B cell (primary cell): ENCODE measurements at regions not wholly inside any gene's neighbourhood (a gene's known extent, or its start where the extent isn't known, plus 50 kb on each side); places are given as distances from the start of the nearest gene placed in this dataset.

Experiments used
- ATAC-seq: fragments of 200-7000 bp; cut with Tn5 transposase; one replicate; pipeline ENCODE4 v1.10.0; 2021; ENCODE audit warnings: low read depth, mild to moderate bottlenecking, moderate number of reproducible peaks, moderate library complexity
- CTCF ChIA-PET: fragments of 350-600 bp; sonication (Branson Sonifier 250); formaldehyde crosslinking; loops from one replicate; lab custom pipeline; 2021; ENCODE audit warnings: antibody characterized with exemption, inconsistent platforms; lab: Charles Lee
- POLR2A ChIA-PET: fragments of 350-600 bp; sonication (Branson Sonifier 250); formaldehyde crosslinking; loops from one replicate; lab custom pipeline; 2021; ENCODE audit warnings: antibody characterized with exemption; lab: Charles Lee
- DNase-seq: peaks from one replicate; pipeline ENCODE4 v3.0.0; 2013
- H2AFZ ChIP-seq: 2 replicates; pipeline ENCODE4 v1.6.1; 2012; ENCODE audit warnings: mild to moderate bottlenecking, low read depth, low read length; ENCODE audit not compliant: insufficient read depth, poor library complexity, severe bottlenecking
- H3K27ac ChIP-seq, 2 donors: 1 replicate in 1 of 2; 2 replicates in 1 of 2; pipeline ENCODE4 v1.5.1; 2012 to 2013; ENCODE audit warnings: low read length in 2 of 2, mild to moderate bottlenecking in 2 of 2, moderate library complexity in 1 of 2
- H3K27me3 ChIP-seq, 4 experiments: fragments of 200-600 bp in 1 of 4; sonication (generic) in 1 of 4; replicated peaks in 1 of 4; 1 replicate in 2 of 4; 2 replicates in 2 of 4; pipeline versions ENCODE4 v1.6.1 to v1.7.0; 2013 to 2016; ENCODE audit warnings: low read length in 3 of 4, mild to moderate bottlenecking in 2 of 4, mixed read lengths in 1 of 4, moderate library complexity in 1 of 4; ENCODE audit not compliant: insufficient read depth in 4 of 4, control insufficient read depth in 3 of 4; ENCODE audit errors: control extremely low read depth in 1 of 4
- H3K36me3 ChIP-seq, 2 experiments: replicated peaks in 1 of 2; 1 replicate in 1 of 2; 2 replicates in 1 of 2; pipeline versions ENCODE4 v1.6.1 to v1.7.1; 2013; ENCODE audit warnings: low read length in 1 of 2; ENCODE audit not compliant: insufficient read depth in 2 of 2, control insufficient read depth in 1 of 2; ENCODE audit errors: control extremely low read depth in 1 of 2, extremely low read depth in 1 of 2
- H3K4me1 ChIP-seq, 2 donors: fragments of 200-600 bp in 1 of 2; sonication (generic) in 1 of 2; 1 replicate in 1 of 2; 2 replicates in 1 of 2; pipeline versions ENCODE4 v1.5.1 to v1.6.1; 2013 to 2017; ENCODE audit warnings: low read length in 2 of 2; ENCODE audit not compliant: control insufficient read depth in 2 of 2, insufficient read depth in 2 of 2
- H3K4me2 ChIP-seq: replicated peaks from 2 replicates; pipeline ENCODE3; 2012; ENCODE audit warnings: mild to moderate bottlenecking, low read depth, low read length; ENCODE audit not compliant: poor library complexity, severe bottlenecking
- H3K4me3 ChIP-seq, 5 experiments: fragments of 200-600 bp in 1 of 5; sonication (generic) in 1 of 5; 1 replicate in 3 of 5; 2 replicates in 2 of 5; pipeline versions ENCODE4 v1.5.1 to v1.7.0; 2011 to 2016; ENCODE audit warnings: low read length in 4 of 5, mild to moderate bottlenecking in 4 of 5, low read depth in 2 of 5, control low read depth in 1 of 5, moderate library complexity in 1 of 5; ENCODE audit not compliant: insufficient read depth in 1 of 5; ENCODE audit errors: control extremely low read depth in 1 of 5, extremely low read depth in 1 of 5
- H3K79me2 ChIP-seq: fragments of 200-600 bp; sonication (generic); one replicate; pipeline ENCODE4 v1.6.0; 2016; ENCODE audit warnings: low read length; ENCODE audit not compliant: control insufficient read depth, insufficient read depth
- H3K9ac ChIP-seq: fragments of 200-600 bp; sonication (generic); 2 replicates; pipeline ENCODE4 v1.6.1; 2017; ENCODE audit warnings: mild to moderate bottlenecking, low read length, moderate library complexity
- H3K9me3 ChIP-seq, 3 donors: one replicate each; pipeline versions ENCODE4 v1.6.1 to v1.7.1; 2013; ENCODE audit warnings: low read length in 2 of 3; ENCODE audit not compliant: control insufficient read depth in 2 of 3, insufficient read depth in 1 of 3; ENCODE audit errors: control extremely low read depth in 1 of 3
- H4K20me1 ChIP-seq: 2 replicates; pipeline ENCODE4 v1.6.0; 2012; ENCODE audit warnings: mild to moderate bottlenecking, low read length; ENCODE audit not compliant: insufficient read depth, control insufficient read depth, poor library complexity, severe bottlenecking
- H3K27ac Mint-ChIP-seq: one replicate; pipeline ENCODE4 v1.8.0; 2021; ENCODE audit warnings: mixed read lengths
- H3K27me3 Mint-ChIP-seq: one replicate; pipeline ENCODE4 v1.8.0; 2021; ENCODE audit warnings: mixed read lengths
- H3K4me1 Mint-ChIP-seq: one replicate; pipeline ENCODE4 v1.8.0; 2021; ENCODE audit warnings: mixed read lengths
- H3K4me3 Mint-ChIP-seq: one replicate; pipeline ENCODE4 v1.8.0; 2021; ENCODE audit warnings: mixed read lengths
- H3K9me3 Mint-ChIP-seq: one replicate; pipeline ENCODE4 v1.8.0; 2022; ENCODE audit warnings: mixed read lengths; ENCODE audit not compliant: insufficient read depth
- EZH2 ChIP-seq: IDR thresholded peaks from 2 replicates; pipeline ENCODE4 v1.6.1; 2012; ENCODE audit warnings: borderline replicate concordance, low read depth, mild to moderate bottlenecking, moderate library complexity, low read length; ENCODE audit not compliant: insufficient read depth, poor library complexity, severe bottlenecking
- WGBS: methylation state at CpG from one replicate; pipeline ENCODE4 v1.1.5; 2013; ENCODE audit warnings: missing lambda C conversion rate; ENCODE audit not compliant: insufficient coverage; 5-methylcytosine and 5-hydroxymethylcytosine counted together
- intact Hi-C: fragments of 100-400 bp; cut with micrococcal nuclease; formaldehyde crosslinking; loops from one replicate; pipeline ENCODE4 v1.10.0; 2022
- TF ChIP-seq, protein P1 (sequence below): fragments of 200-600 bp; IDR thresholded peaks from one replicate; pipeline ENCODE4 v1.8.0; 2022; ENCODE audit warnings: antibody characterized with exemption, mild to moderate bottlenecking

DNA sequence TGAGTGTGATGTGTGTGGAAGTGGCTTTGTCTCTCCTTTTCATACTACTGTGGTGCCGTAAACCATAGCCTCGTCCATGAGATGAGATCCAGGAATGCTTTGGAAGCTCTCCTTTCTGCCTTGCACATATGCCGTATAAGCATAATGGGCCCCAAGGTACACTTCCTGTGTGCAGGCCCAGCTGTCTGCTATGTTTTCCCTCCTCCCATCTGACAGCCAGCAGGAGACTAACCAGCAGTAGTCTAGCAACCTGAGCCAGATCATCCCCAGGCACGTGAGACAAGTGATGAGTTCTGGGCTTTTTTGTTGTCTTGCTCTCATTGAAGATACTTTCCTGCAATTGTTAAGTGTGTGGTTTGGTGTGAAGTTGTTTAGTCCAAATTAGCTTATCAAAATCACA is 555.5 kb upstream of the LRRTM4 start:
- ChIA-PET POLR2A (no interaction called here), CTCF (no interaction called here)
- Histone ChIP-seq H3K79me2 (no peaks in the 10 kb centered on the region), H3K9me3 (no peaks in the 10 kb centered on the region), H3K9ac (no peak overlapping the region), H3K36me3 (no peaks in the 10 kb centered on the region), H4K20me1 (no peaks in the 10 kb centered on the region), H3K27ac (no peak overlapping the region), H3K4me2 (no peak overlapping the region), H3K4me3 (no peak overlapping the region), H2AFZ (no peak overlapping the region), H3K27me3 (no peaks in the 10 kb centered on the region), H3K4me1 (no peaks in the 10 kb centered on the region)
- no peak for ATAC-seq
- Mint-ChIP-seq H3K4me3 (no peak overlapping the region), H3K9me3 (peaks cover 1% of the 10 kb centered on the region), H3K27ac (no peak overlapping the region), H3K27me3 (no peaks in the 10 kb centered on the region), H3K4me1 (no peaks in the 10 kb centered on the region)
- intact Hi-C loops = no loop called here
- 83% methylated on average over 2 of the region's 4 CpGs for WGBS
- TF ChIP-seq, protein P1, sequence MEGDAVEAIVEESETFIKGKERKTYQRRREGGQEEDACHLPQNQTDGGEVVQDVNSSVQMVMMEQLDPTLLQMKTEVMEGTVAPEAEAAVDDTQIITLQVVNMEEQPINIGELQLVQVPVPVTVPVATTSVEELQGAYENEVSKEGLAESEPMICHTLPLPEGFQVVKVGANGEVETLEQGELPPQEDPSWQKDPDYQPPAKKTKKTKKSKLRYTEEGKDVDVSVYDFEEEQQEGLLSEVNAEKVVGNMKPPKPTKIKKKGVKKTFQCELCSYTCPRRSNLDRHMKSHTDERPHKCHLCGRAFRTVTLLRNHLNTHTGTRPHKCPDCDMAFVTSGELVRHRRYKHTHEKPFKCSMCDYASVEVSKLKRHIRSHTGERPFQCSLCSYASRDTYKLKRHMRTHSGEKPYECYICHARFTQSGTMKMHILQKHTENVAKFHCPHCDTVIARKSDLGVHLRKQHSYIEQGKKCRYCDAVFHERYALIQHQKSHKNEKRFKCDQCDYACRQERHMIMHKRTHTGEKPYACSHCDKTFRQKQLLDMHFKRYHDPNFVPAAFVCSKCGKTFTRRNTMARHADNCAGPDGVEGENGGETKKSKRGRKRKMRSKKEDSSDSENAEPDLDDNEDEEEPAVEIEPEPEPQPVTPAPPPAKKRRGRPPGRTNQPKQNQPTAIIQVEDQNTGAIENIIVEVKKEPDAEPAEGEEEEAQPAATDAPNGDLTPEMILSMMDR = no peak
- no peak for TF ChIP-seq EZH2
- no peak for DNase-seq

DNA sequence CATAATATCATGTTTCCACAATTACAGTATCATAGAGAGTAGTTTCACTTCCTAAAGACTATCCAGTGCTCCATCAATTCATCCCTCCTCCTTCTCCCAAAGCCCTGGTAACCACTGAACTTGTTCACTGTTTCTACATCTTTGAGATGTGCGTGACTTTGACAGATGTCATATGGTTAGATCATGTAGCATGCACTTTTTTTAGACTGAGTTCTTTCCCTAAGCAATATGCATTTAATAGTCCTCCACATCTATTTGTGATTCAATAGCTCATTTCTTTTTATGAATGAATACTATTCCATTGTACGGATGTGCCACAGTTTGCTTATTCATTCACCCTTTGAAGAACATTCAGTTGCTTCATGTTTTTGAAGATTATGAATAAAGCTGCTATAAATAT is 560.4 kb upstream of the LRRTM4 start:
- ChIA-PET CTCF (no interaction called here), POLR2A (no interaction called here)
- WGBS = 100% methylated on average over 1 of the region's 2 CpGs
- no peak for DNase-seq
- H3K9me3 ChIP-seq = no peaks in the 10 kb centered on the region
- no peaks in the 10 kb centered on the region for H3K36me3 ChIP-seq
- no peak overlapping the region for H3K27ac Mint-ChIP-seq
- H3K27ac ChIP-seq = no peak overlapping the region
- TF ChIP-seq EZH2 = no peak
- TF ChIP-seq, protein P1 = no peak
- no peak overlapping the region for H2AFZ ChIP-seq
- ATAC-seq = no peak
- peaks cover 1% of the 10 kb centered on the region for H3K9me3 Mint-ChIP-seq
- H4K20me1 ChIP-seq = no peaks in the 10 kb centered on the region
- no peaks in the 10 kb centered on the region for H3K4me1 ChIP-seq
- H3K4me1 Mint-ChIP-seq = no peaks in the 10 kb centered on the region
- no peaks in the 10 kb centered on the region for H3K79me2 ChIP-seq
- no peaks in the 10 kb centered on the region for H3K27me3 ChIP-seq
- no peak overlapping the region for H3K4me3 Mint-ChIP-seq
- no peak overlapping the region for H3K9ac ChIP-seq
- H3K27me3 Mint-ChIP-seq = no peaks in the 10 kb centered on the region
- intact Hi-C loops = no loop called here
- no peak overlapping the region for H3K4me3 ChIP-seq
- no peak overlapping the region for H3K4me2 ChIP-seq
